ENCODE measurements at regions not wholly inside any gene's neighbourhood (a gene's known extent, or its start where the extent isn't known, plus 50 kb on each side); places are given as distances from the start of the nearest gene placed in this dataset.

- no peak for DNase-seq (ENCODE audit: low read depth)
These were observed 188.8 kb downstream of the TSHZ3 start for GRCh38 chr19:31160336-31160926.

GRCh38 chr19:31154021-31154420 lies 195.2 kb downstream of the TSHZ3 start:
- DNase-seq (ENCODE audit: low read depth), result no peak

- no peak for DNase-seq (ENCODE audit: low read depth)
These were observed 196.3 kb downstream of the TSHZ3 start for GRCh38 chr19:31152906-31153305.

- no peak for DNase-seq (ENCODE audit: low read depth)
These were observed 199.7 kb downstream of the TSHZ3 start for GRCh38 chr19:31149441-31149941.

- no peak for DNase-seq (ENCODE audit: low read depth)
These were observed 200.6 kb downstream of the TSHZ3 start for GRCh38 chr19:31148671-31149070.

GRCh38 chr19:31147234-31147633 lies 202.0 kb downstream of the TSHZ3 start:
- no peak for DNase-seq (ENCODE audit: low read depth)

- DNase-seq (ENCODE audit: low read depth), result no peak
These were observed 202.6 kb downstream of the TSHZ3 start for GRCh38 chr19:31146546-31147183.

GRCh38 chr19:31146015-31146414 lies 203.2 kb downstream of the TSHZ3 start:
- no peak for DNase-seq (ENCODE audit: low read depth)

GRCh38 chr19:31145007-31145406 lies 204.2 kb downstream of the TSHZ3 start:
- DNase-seq (ENCODE audit: low read depth), result no peak

GRCh38 chr19:31144075-31144870 lies 205.0 kb downstream of the TSHZ3 start:
- DNase-seq (ENCODE audit: low read depth), result no peak

GRCh38 chr19:31141301-31141700 lies 207.9 kb downstream of the TSHZ3 start:
- DNase-seq (ENCODE audit: low read depth), result no peak

- no peak for DNase-seq (ENCODE audit: low read depth)
These were observed 208.5 kb downstream of the TSHZ3 start for GRCh38 chr19:31140717-31141116.

GRCh38 chr19:31139871-31140505 lies 209.2 kb downstream of the TSHZ3 start:
- DNase-seq (ENCODE audit: low read depth), result no peak

GRCh38 chr19:31138077-31138476 lies 211.2 kb downstream of the TSHZ3 start:
- DNase-seq (ENCODE audit: low read depth), result no peak

GRCh38 chr19:31135841-31136240 lies 213.4 kb downstream of the TSHZ3 start:
- no peak for DNase-seq (ENCODE audit: low read depth)

- DNase-seq (ENCODE audit: low read depth), result no peak
These were observed 216.5 kb downstream of the TSHZ3 start for GRCh38 chr19:31132753-31133110.

- DNase-seq (ENCODE audit: low read depth), result no peak
These were observed 220.9 kb downstream of the TSHZ3 start for GRCh38 chr19:31128291-31128690.

- DNase-seq (ENCODE audit: low read depth), result peak; percentile 96
These were observed 221.9 kb downstream of the TSHZ3 start for GRCh38 chr19:31127134-31127967.

GRCh38 chr19:31126236-31126635 lies 223.0 kb downstream of the TSHZ3 start:
- DNase-seq (ENCODE audit: low read depth), result no peak

- no peak for DNase-seq (ENCODE audit: low read depth)
These were observed 224.2 kb downstream of the TSHZ3 start for GRCh38 chr19:31125071-31125470.

- DNase-seq (ENCODE audit: low read depth), result no peak
These were observed 227.7 kb downstream of the TSHZ3 start for GRCh38 chr19:31121501-31121900.

- DNase-seq (ENCODE audit: low read depth), result no peak
These were observed 228.3 kb downstream of the TSHZ3 start for GRCh38 chr19:31120952-31121351.

Measured in GM04504 (cell line).